ENCODE measurements at regions not wholly inside any gene's neighbourhood (a gene's known extent, or its start where the extent isn't known, plus 50 kb on each side); places are given as distances from the start of the nearest gene placed in this dataset.

- Histone ChIP-seq H3K4me3 (ENCODE audit: low read depth in 1 of 2, low read length in 2 of 2) (no peak overlapping the region), H3K9me3 (ENCODE audit: control insufficient read depth in 1 of 2, low read length in 2 of 2) (no peaks in the 10 kb centered on the region), H3K9ac (ENCODE audit: low read depth in 1 of 2, low read length in 2 of 2) (no peak overlapping the region), H3K27ac (ENCODE audit: low read depth, low read length) (no peak overlapping the region), H3K27me3 (ENCODE audit: control insufficient read depth in 1 of 2, insufficient read depth in 2 of 2, low read length in 2 of 2) (peaks cover 0 to 4% of the 10 kb centered on the region in 2 donors), H3K4me1 (ENCODE audit: control insufficient read depth in 1 of 2, insufficient read depth in 2 of 2, low read length in 2 of 2) (no peaks in the 10 kb centered on the region), H3K36me3 (ENCODE audit: control insufficient read depth in 1 of 2, insufficient read depth in 2 of 2, low read length in 2 of 2) (no peaks in the 10 kb centered on the region)
Observed at GRCh38 chr11:123378096-123378495, 52.0 kb upstream of the GRAMD1B start.

DNA sequence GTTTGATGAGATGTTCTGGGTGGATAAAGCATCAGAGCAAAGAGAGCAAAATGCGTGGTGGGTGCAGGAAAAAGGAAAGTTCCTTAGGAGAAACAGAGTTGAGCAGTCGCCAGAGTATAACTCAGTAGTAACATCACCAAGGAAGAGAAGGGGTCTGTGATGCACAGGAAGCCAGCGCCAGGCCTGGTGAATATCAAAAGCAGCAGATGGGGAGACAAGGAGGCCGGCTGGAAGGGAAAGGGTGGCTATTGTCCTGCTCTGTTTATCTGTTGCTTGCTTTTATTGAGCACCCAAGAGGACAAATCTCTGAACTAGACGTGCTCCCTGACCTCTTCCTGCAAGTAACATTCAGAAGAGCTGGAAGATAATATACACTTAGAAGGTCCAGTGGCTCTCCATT lies 52.7 kb upstream of the GRAMD1B start:
- Histone ChIP-seq H3K4me3 (ENCODE audit: low read depth in 1 of 2, low read length in 2 of 2) (no peak overlapping the region), H3K9me3 (ENCODE audit: control insufficient read depth in 1 of 2, low read length in 2 of 2) (no peaks in the 10 kb centered on the region), H3K9ac (ENCODE audit: low read depth in 1 of 2, low read length in 2 of 2) (no peak overlapping the region), H3K27me3 (ENCODE audit: control insufficient read depth in 1 of 2, insufficient read depth in 2 of 2, low read length in 2 of 2) (no peaks in the 10 kb centered on the region), H3K36me3 (ENCODE audit: control insufficient read depth in 1 of 2, insufficient read depth in 2 of 2, low read length in 2 of 2) (no peaks in the 10 kb centered on the region), H3K27ac (ENCODE audit: low read depth, low read length) (no peak overlapping the region), H3K4me1 (ENCODE audit: control insufficient read depth in 1 of 2, insufficient read depth in 2 of 2, low read length in 2 of 2) (no peaks in the 10 kb centered on the region)

DNA sequence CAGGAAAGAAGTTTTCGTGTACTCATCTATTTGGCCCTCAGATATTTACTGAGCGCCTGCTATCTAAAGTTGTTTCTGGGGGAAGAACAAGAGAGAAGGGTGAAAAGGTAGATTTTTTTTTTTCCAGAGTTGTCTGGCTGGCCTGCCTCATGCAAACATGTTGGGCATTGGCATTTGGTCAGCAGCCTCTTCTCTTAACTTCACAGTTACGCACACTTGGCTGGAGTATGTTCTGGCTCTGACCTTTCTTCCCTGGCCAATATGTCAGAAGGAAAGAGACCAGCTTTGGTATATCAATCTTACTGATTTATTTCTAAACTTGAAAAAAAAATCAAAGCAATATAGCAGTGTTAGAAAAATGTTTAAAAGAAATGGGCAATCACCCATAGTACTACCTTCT lies 54.2 kb upstream of the GRAMD1B start:
- no peaks in the 10 kb centered on the region for H3K9me3 ChIP-seq (ENCODE audit: control insufficient read depth in 1 of 2, low read length in 2 of 2)
- H3K27ac ChIP-seq (ENCODE audit: low read depth, low read length) = no peak overlapping the region
- H3K4me1 ChIP-seq (ENCODE audit: control insufficient read depth in 1 of 2, insufficient read depth in 2 of 2, low read length in 2 of 2) = no peaks in the 10 kb centered on the region
- H3K36me3 ChIP-seq (ENCODE audit: control insufficient read depth in 1 of 2, insufficient read depth in 2 of 2, low read length in 2 of 2) = no peaks in the 10 kb centered on the region
- no peak overlapping the region for H3K9ac ChIP-seq (ENCODE audit: low read depth in 1 of 2, low read length in 2 of 2)
- no peak overlapping the region for H3K4me3 ChIP-seq (ENCODE audit: low read depth in 1 of 2, low read length in 2 of 2)
- no peaks in the 10 kb centered on the region for H3K27me3 ChIP-seq (ENCODE audit: control insufficient read depth in 1 of 2, insufficient read depth in 2 of 2, low read length in 2 of 2)

DNA sequence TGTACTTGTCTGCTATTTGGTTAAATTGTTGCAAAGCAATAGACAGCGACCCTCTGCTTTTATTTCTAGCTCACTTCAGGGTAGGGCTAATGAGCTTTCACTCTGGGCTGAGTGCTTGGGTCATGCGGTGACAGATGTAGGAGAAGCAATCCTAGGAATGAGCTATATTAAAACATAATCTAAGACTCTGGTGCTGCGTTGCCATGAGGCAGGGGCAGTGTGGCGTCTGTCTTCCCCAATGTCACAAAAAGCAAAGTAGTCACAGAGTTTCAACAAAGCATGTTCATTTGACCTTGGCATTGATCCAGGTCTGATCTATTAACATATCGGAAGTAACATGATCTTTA lies 55.5 kb upstream of the GRAMD1B start:
- H3K27me3 ChIP-seq (ENCODE audit: control insufficient read depth in 1 of 2, insufficient read depth in 2 of 2, low read length in 2 of 2) = no peaks in the 10 kb centered on the region
- H3K4me1 ChIP-seq (ENCODE audit: control insufficient read depth in 1 of 2, insufficient read depth in 2 of 2, low read length in 2 of 2) = no peaks in the 10 kb centered on the region
- H3K9ac ChIP-seq (ENCODE audit: low read depth in 1 of 2, low read length in 2 of 2) = no peak overlapping the region
- no peak overlapping the region for H3K27ac ChIP-seq (ENCODE audit: low read depth, low read length)
- no peaks in the 10 kb centered on the region for H3K9me3 ChIP-seq (ENCODE audit: control insufficient read depth in 1 of 2, low read length in 2 of 2)
- H3K36me3 ChIP-seq (ENCODE audit: control insufficient read depth in 1 of 2, insufficient read depth in 2 of 2, low read length in 2 of 2) = no peaks in the 10 kb centered on the region
- H3K4me3 ChIP-seq (ENCODE audit: low read depth in 1 of 2, low read length in 2 of 2) = no peak overlapping the region

GRCh38 chr11:123373754-123374621 lies 56.1 kb upstream of the GRAMD1B start:
- no peak overlapping the region for H3K27ac ChIP-seq (ENCODE audit: low read depth, low read length)
- H3K36me3 ChIP-seq (ENCODE audit: control insufficient read depth in 1 of 2, insufficient read depth in 2 of 2, low read length in 2 of 2) = no peaks in the 10 kb centered on the region
- no peaks in the 10 kb centered on the region for H3K4me1 ChIP-seq (ENCODE audit: control insufficient read depth in 1 of 2, insufficient read depth in 2 of 2, low read length in 2 of 2)

DNA sequence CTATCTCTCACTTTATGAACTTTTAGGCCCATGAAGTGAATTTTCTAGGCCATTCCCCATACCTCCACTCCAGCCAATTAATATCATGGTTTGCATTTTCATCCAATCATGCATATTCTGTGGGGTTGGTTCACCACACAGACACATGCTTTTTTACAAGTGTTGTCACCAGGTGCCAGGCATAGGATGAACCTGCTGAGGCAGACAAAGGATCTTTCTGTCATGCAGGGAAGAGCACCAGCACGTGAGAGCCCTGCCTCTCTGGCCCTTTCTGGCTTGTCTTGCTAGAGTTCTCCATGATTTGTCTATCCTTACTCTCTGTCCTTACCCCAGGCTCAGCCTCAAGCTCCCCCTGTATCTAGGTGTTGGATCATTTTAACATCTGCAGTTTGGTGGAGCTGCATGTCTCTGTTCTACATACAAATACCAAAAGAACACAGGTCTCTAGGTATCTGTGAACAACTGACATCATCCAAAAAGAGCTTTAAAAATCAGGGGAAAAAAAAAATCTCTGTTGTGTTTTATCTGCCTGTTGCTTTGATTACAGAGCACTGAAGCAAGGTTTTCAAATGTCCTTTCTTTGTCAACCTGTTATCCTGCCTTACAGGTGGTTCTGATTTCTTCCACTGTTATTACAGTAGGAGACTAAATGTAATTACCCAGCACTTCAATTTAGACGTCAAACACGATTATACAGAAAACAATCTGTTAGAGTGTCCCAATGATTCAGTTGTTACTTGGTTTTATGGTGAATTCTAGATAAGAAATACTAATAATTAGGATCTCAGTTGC lies 58.4 kb upstream of the GRAMD1B start:
- Histone ChIP-seq H3K27me3 (ENCODE audit: control insufficient read depth in 1 of 2, insufficient read depth in 2 of 2, low read length in 2 of 2) (no peaks in the 10 kb centered on the region), H3K9me3 (ENCODE audit: control insufficient read depth in 1 of 2, low read length in 2 of 2) (no peaks in the 10 kb centered on the region), H3K27ac (ENCODE audit: low read depth, low read length) (no peak overlapping the region), H3K36me3 (ENCODE audit: control insufficient read depth in 1 of 2, insufficient read depth in 2 of 2, low read length in 2 of 2) (no peaks in the 10 kb centered on the region), H3K4me1 (ENCODE audit: control insufficient read depth in 1 of 2, insufficient read depth in 2 of 2, low read length in 2 of 2) (no peaks in the 10 kb centered on the region), H3K9ac (ENCODE audit: low read depth in 1 of 2, low read length in 2 of 2) (no peak overlapping the region), H3K4me3 (ENCODE audit: low read depth in 1 of 2, low read length in 2 of 2) (no peak overlapping the region)

More at GRCh38 chr11:123373754-123374621, 56.1 kb upstream of the GRAMD1B start:
- Histone ChIP-seq H3K9ac (ENCODE audit: low read depth in 1 of 2, low read length in 2 of 2) (no peak overlapping the region), H3K27me3 (ENCODE audit: control insufficient read depth in 1 of 2, insufficient read depth in 2 of 2, low read length in 2 of 2) (no peaks in the 10 kb centered on the region), H3K9me3 (ENCODE audit: control insufficient read depth in 1 of 2, low read length in 2 of 2) (no peaks in the 10 kb centered on the region), H3K4me3 (ENCODE audit: low read depth in 1 of 2, low read length in 2 of 2) (no peak overlapping the region)

DNA sequence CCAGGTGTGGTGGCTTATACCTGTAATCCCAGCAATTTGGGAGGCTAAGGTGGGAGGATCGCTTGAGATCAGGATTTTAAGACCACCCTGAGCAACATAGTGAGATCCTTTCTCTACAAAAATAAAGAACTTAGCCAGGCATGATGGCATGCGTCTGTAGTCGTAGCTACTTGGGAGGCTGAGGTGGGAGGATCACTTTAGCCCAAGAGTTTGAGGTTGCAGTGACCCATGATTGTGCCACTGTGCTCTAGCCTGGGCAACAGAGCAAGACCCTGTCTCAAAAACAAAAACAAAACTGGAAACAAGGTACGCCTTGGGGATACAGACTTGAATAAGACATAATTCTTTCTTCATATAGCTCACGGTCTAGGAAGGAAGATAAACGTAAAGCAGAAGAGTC lies 63.1 kb upstream of the GRAMD1B start:
- H3K4me1 ChIP-seq (ENCODE audit: control insufficient read depth in 1 of 2, insufficient read depth in 2 of 2, low read length in 2 of 2) = no peaks in the 10 kb centered on the region

DNA sequence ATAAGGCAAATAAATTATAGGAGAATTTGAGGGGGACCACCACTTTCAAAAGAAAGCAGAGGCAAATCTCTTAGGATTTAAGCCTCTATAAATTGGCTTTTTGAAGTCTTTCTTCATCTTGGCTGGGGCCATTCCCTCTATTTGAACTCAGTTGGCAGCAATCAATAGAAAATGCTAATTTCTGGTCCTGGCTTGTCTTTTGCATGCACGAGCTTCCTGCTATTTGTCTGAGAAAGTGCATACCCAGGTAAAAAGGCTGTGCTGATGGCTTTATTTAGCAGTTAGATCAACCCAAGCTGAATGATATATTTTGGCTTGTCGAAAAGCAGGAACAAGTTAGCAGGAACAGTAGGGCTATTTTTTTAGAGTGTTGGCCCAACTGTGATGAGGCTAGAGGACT lies 64.1 kb upstream of the GRAMD1B start:
- H3K9me3 ChIP-seq (ENCODE audit: control insufficient read depth in 1 of 2, low read length in 2 of 2) = no peaks in the 10 kb centered on the region
- H3K36me3 ChIP-seq (ENCODE audit: control insufficient read depth in 1 of 2, insufficient read depth in 2 of 2, low read length in 2 of 2) = no peaks in the 10 kb centered on the region
- no peak overlapping the region for H3K4me3 ChIP-seq (ENCODE audit: low read depth in 1 of 2, low read length in 2 of 2)
- no peaks in the 10 kb centered on the region for H3K4me1 ChIP-seq (ENCODE audit: control insufficient read depth in 1 of 2, insufficient read depth in 2 of 2, low read length in 2 of 2)
- no peak overlapping the region for H3K9ac ChIP-seq (ENCODE audit: low read depth in 1 of 2, low read length in 2 of 2)
- no peak overlapping the region for H3K27ac ChIP-seq (ENCODE audit: low read depth, low read length)
- peaks cover 4 to 11% of the 10 kb centered on the region in 2 donors for H3K27me3 ChIP-seq (ENCODE audit: control insufficient read depth in 1 of 2, insufficient read depth in 2 of 2, low read length in 2 of 2)

More for the DNA sequence above, 63.1 kb upstream of the GRAMD1B start:
- Histone ChIP-seq H3K36me3 (ENCODE audit: control insufficient read depth in 1 of 2, insufficient read depth in 2 of 2, low read length in 2 of 2) (no peaks in the 10 kb centered on the region), H3K27ac (ENCODE audit: low read depth, low read length) (no peak overlapping the region), H3K9ac (ENCODE audit: low read depth in 1 of 2, low read length in 2 of 2) (no peak overlapping the region), H3K4me3 (ENCODE audit: low read depth in 1 of 2, low read length in 2 of 2) (no peak overlapping the region), H3K27me3 (ENCODE audit: control insufficient read depth in 1 of 2, insufficient read depth in 2 of 2, low read length in 2 of 2) (peaks cover 0 to 2% of the 10 kb centered on the region in 2 donors), H3K9me3 (ENCODE audit: control insufficient read depth in 1 of 2, low read length in 2 of 2) (no peaks in the 10 kb centered on the region)

DNA sequence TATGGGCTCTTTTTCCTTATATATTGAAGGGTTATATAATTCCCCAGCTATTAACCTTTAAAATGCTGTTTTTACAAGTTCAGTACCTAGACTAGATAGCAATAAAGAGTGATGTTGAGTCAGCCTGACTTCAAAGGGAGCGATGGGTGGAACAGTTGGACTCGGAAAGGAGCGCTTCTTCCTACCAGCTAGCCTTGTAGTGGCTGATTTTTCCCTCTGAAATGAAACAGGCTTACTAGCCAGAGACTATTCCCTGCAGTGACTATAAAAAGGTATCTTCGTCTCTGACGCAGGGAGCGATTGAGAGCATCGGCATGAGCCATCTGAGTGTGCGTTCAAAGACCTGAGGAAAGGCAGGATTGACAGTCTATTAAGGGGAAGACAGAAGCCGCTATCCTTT lies 66.0 kb upstream of the GRAMD1B start:
- Histone ChIP-seq H3K9ac (ENCODE audit: low read depth in 1 of 2, low read length in 2 of 2) (no peak overlapping the region), H3K4me3 (ENCODE audit: low read depth in 1 of 2, low read length in 2 of 2) (no peak overlapping the region), H3K27me3 (ENCODE audit: control insufficient read depth in 1 of 2, insufficient read depth in 2 of 2, low read length in 2 of 2) (peaks cover 11 to 15% of the 10 kb centered on the region in 2 donors), H3K4me1 (ENCODE audit: control insufficient read depth in 1 of 2, insufficient read depth in 2 of 2, low read length in 2 of 2) (no peaks in the 10 kb centered on the region), H3K9me3 (ENCODE audit: control insufficient read depth in 1 of 2, low read length in 2 of 2) (no peaks in the 10 kb centered on the region), H3K27ac (ENCODE audit: low read depth, low read length) (no peak overlapping the region), H3K36me3 (ENCODE audit: control insufficient read depth in 1 of 2, insufficient read depth in 2 of 2, low read length in 2 of 2) (no peaks in the 10 kb centered on the region)

DNA sequence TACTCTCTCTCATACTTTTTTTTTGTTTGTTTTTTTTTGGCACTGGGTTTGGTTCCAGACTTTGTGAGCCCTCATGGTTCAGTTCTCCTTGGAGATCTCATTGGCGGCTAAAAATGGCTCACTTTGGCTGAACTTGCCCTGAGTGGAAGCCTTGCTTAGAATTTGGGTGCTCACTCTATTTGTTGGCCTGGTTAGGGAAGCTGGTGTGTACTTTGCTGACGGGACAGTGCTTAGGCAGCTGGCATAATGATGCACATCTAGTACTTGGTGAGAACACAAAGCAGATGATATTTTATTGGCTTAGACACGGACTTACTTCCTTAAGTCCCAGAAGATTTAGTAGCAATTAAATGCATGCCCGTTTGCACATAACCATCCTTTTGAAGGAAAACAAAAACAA lies 66.5 kb upstream of the GRAMD1B start:
- no peak overlapping the region for H3K4me3 ChIP-seq (ENCODE audit: low read depth in 1 of 2, low read length in 2 of 2)

More for the DNA sequence above, 66.5 kb upstream of the GRAMD1B start:
- peaks cover 0 to 3% of the 10 kb centered on the region in 2 donors for H3K4me1 ChIP-seq (ENCODE audit: control insufficient read depth in 1 of 2, insufficient read depth in 2 of 2, low read length in 2 of 2)
- H3K27ac ChIP-seq (ENCODE audit: low read depth, low read length) = no peak overlapping the region
- no peaks in the 10 kb centered on the region for H3K9me3 ChIP-seq (ENCODE audit: control insufficient read depth in 1 of 2, low read length in 2 of 2)
- H3K9ac ChIP-seq (ENCODE audit: low read depth in 1 of 2, low read length in 2 of 2) = no peak overlapping the region
- H3K36me3 ChIP-seq (ENCODE audit: control insufficient read depth in 1 of 2, insufficient read depth in 2 of 2, low read length in 2 of 2) = no peaks in the 10 kb centered on the region
- peaks cover 16 to 21% of the 10 kb centered on the region in 2 donors for H3K27me3 ChIP-seq (ENCODE audit: control insufficient read depth in 1 of 2, insufficient read depth in 2 of 2, low read length in 2 of 2)

All from duodenal mucosa (tissue), 2 donors.